Left cardiac atrium (tissue), 4 donors: ENCODE measurements at regions not wholly inside any gene's neighbourhood (a gene's known extent, or its start where the extent isn't known, plus 50 kb on each side); places are given as distances from the start of the nearest gene placed in this dataset.
"Not testable (repeated sequence)": the region's sequence is repeated elsewhere in the genome, so short reads cannot be mapped to it uniquely, and the experiment has no call there.

ENCODE experiments used
- ATAC-seq, 2 donors: fragments of 200-7000 bp; cut with Tn5 transposase; one replicate each; pipeline ENCODE4 v1.9.1; 2020; ENCODE audit warnings: mild to moderate bottlenecking in 2 of 2, moderate library complexity in 2 of 2
- DNase-seq: peaks from one replicate; pipeline ENCODE4 v3.0.0-alpha.2; 2020
- intact Hi-C, 2 donors: fragments of 100-400 bp; cut with DNase I; formaldehyde crosslinking; loops; one replicate each; pipeline versions ENCODE4 v1.14.1 to v1.15.1; 2022 to 2023
- donor health status: DM: no; HTN: yes; CAD: no.
- donor health status: DM: no; HTN: yes; CAD: no; lungs with severe emphysema.
- donor health status: DM: yes; HTN: yes; CAD: no.
- donor health status: Dilated cardiomyopathy.

GRCh38 chr1:214095896-214096295, 108.1 kb downstream of the PROX1 start:
- ATAC-seq, intact Hi-C loops, DNase-seq: not testable (repeated sequence)

GRCh38 chr1:214101246-214101645, 113.5 kb downstream of the PROX1 start:
- DNase-seq (no peak), ATAC-seq (no peak)
- intact Hi-C loops = no loop called here

GRCh38 chr1:214101828-214102227, 114.1 kb downstream of the PROX1 start:
- DNase-seq (no peak), ATAC-seq (no peak)
- intact Hi-C loops = no loop called here

- no peak for ATAC-seq
- intact Hi-C loops = no loop called here
- no peak for DNase-seq
Measured at GRCh38 chr1:214102907-214103306, 115.1 kb downstream of the PROX1 start.

GRCh38 chr1:214103778-214104177, 116.0 kb downstream of the PROX1 start:
- ATAC-seq (no peak), DNase-seq (no peak)
- intact Hi-C loops = no loop called here

GRCh38 chr1:214106375-214106774, 118.6 kb downstream of the PROX1 start:
- ATAC-seq (peak in 1 of 2 donors; percentile 23), DNase-seq (no peak)
- intact Hi-C loops = loop anchor here in 1 of 2 donors (5.0 kb wide), 1 partner anchor 74 kb away; no protein-coding TSS in a partner anchor

GRCh38 chr1:214107322-214108096, 119.7 kb downstream of the PROX1 start:
- intact Hi-C loops = loop anchor here in 1 of 2 donors (5.0 kb wide), 1 partner anchor 75 kb away; no protein-coding TSS in a partner anchor
- DNase-seq (peak; percentile 48), ATAC-seq (peak; percentile 93)

GRCh38 chr1:214108097-214108446, 120.3 kb downstream of the PROX1 start:
- ATAC-seq (peak; percentile 6 to 32), DNase-seq (no peak)
- intact Hi-C loops = loop anchor here in 1 of 2 donors (5.0 kb wide), 1 partner anchor 76 kb away; no protein-coding TSS in a partner anchor

GRCh38 chr1:214111796-214112195, 124.0 kb downstream of the PROX1 start:
- ATAC-seq = peak in 1 of 2 donors; percentile 9
- DNase-seq = no peak
- intact Hi-C loops = loop anchor here in 1 of 2 donors (5.0 kb wide), 1 partner anchor 124 kb away; the partner anchor contains the start of gene PROX1

- no peak for ATAC-seq
- no peak for DNase-seq
- intact Hi-C loops = no loop called here
Measured at GRCh38 chr1:214116258-214116657, 128.5 kb downstream of the PROX1 start.

GRCh38 chr1:214117780-214118179, 130.0 kb downstream of the PROX1 start:
- ATAC-seq (no peak), DNase-seq (no peak)
- intact Hi-C loops = no loop called here

GRCh38 chr1:214120191-214120590, 132.4 kb downstream of the PROX1 start:
- DNase-seq = no peak
- intact Hi-C loops = loop anchor here (5.0 to 10.0 kb wide), 5 partner anchors 555 to 998 kb away; no protein-coding TSS in a partner anchor
- ATAC-seq = no peak

- ATAC-seq = no peak
- intact Hi-C loops = loop anchor here (5.0 to 10.0 kb wide), 5 partner anchors 556 to 999 kb away; no protein-coding TSS in a partner anchor
- no peak for DNase-seq
Measured at GRCh38 chr1:214120951-214121350, 133.2 kb downstream of the PROX1 start.

- intact Hi-C loops = loop anchor here (5.0 to 10.0 kb wide), 5 partner anchors 557 to 1000 kb away; no protein-coding TSS in a partner anchor
- ATAC-seq (no peak), DNase-seq (no peak)
Measured at GRCh38 chr1:214122110-214122509, 134.3 kb downstream of the PROX1 start.

- peak; percentile 90 to 94 for ATAC-seq
- no peak for DNase-seq
- intact Hi-C loops = loop anchor here (5.0 to 10.0 kb wide), 5 partner anchors 558 to 1001 kb away; no protein-coding TSS in a partner anchor
Measured at GRCh38 chr1:214123061-214123784, 135.4 kb downstream of the PROX1 start.

GRCh38 chr1:214124281-214124805, 136.6 kb downstream of the PROX1 start:
- intact Hi-C loops = loop anchor here (5.0 to 10.0 kb wide), 5 partner anchors 560 to 1002 kb away; no protein-coding TSS in a partner anchor
- DNase-seq = no peak
- ATAC-seq = no peak

- intact Hi-C loops = loop anchor here (5.0 to 10.0 kb wide), 5 partner anchors 560 to 1003 kb away; no protein-coding TSS in a partner anchor
- no peak for DNase-seq
- no peak for ATAC-seq
Measured at GRCh38 chr1:214124915-214125314, 137.1 kb downstream of the PROX1 start.

GRCh38 chr1:214125819-214126218, 138.0 kb downstream of the PROX1 start:
- no peak for ATAC-seq
- no peak for DNase-seq
- intact Hi-C loops = loop anchor here (10.0 kb wide), 2 partner anchors 561 to 751 kb away; no protein-coding TSS in a partner anchor

- intact Hi-C loops = loop anchor here (10.0 kb wide), 2 partner anchors 562 to 752 kb away; no protein-coding TSS in a partner anchor
- ATAC-seq (no peak), DNase-seq (no peak)
Measured at GRCh38 chr1:214126697-214127146, 138.9 kb downstream of the PROX1 start.
